ENCODE measurements at regions not wholly inside any gene's neighbourhood (a gene's known extent, or its start where the extent isn't known, plus 50 kb on each side); places are given as distances from the start of the nearest gene placed in this dataset.

- no peak for TF ChIP-seq CTCF (conservative IDR thresholded peaks at IDR 0.05; ENCODE audit: low read depth, low read length)
- no peak overlapping the region for H3K4me3 ChIP-seq (ENCODE audit: low read length)
- no peak for DNase-seq (ENCODE audit: low read depth)
Observed at GRCh38 chr2:220783671-220784070, 788.4 kb downstream of the EPHA4 start.

GRCh38 chr2:220785178-220785577 lies 786.9 kb downstream of the EPHA4 start:
- no peak for DNase-seq (ENCODE audit: low read depth)
- no peak for TF ChIP-seq CTCF (conservative IDR thresholded peaks at IDR 0.05; ENCODE audit: low read depth, low read length)
- no peak overlapping the region for H3K4me3 ChIP-seq (ENCODE audit: low read length)

GRCh38 chr2:220786216-220786615 lies 785.9 kb downstream of the EPHA4 start:
- DNase-seq (ENCODE audit: low read depth) = no peak
- no peak for TF ChIP-seq CTCF (conservative IDR thresholded peaks at IDR 0.05; ENCODE audit: low read depth, low read length)
- H3K4me3 ChIP-seq (ENCODE audit: low read length) = no peak overlapping the region

- no peak for DNase-seq (ENCODE audit: low read depth)
- H3K4me3 ChIP-seq (ENCODE audit: low read length) = no peak overlapping the region
- no peak for TF ChIP-seq CTCF (conservative IDR thresholded peaks at IDR 0.05; ENCODE audit: low read depth, low read length)
Observed at GRCh38 chr2:220787251-220787650, 784.9 kb downstream of the EPHA4 start.

GRCh38 chr2:220789961-220790360 lies 782.1 kb downstream of the EPHA4 start:
- H3K4me3 ChIP-seq (ENCODE audit: low read length) = no peak overlapping the region
- no peak for TF ChIP-seq CTCF (conservative IDR thresholded peaks at IDR 0.05; ENCODE audit: low read depth, low read length)
- DNase-seq (ENCODE audit: low read depth) = no peak

- no peak for DNase-seq (ENCODE audit: low read depth)
- no peak overlapping the region for H3K4me3 ChIP-seq (ENCODE audit: low read length)
- TF ChIP-seq CTCF (conservative IDR thresholded peaks at IDR 0.05; ENCODE audit: low read depth, low read length) = no peak
Observed at GRCh38 chr2:220795705-220796104, 776.4 kb downstream of the EPHA4 start.

- DNase-seq (ENCODE audit: low read depth) = no peak
- no peak for TF ChIP-seq CTCF (conservative IDR thresholded peaks at IDR 0.05; ENCODE audit: low read depth, low read length)
- no peak overlapping the region for H3K4me3 ChIP-seq (ENCODE audit: low read length)
Observed at GRCh38 chr2:220811115-220811514, 761.0 kb downstream of the EPHA4 start.
